K562 (cell line): ENCODE measurements at regions not wholly inside any gene's neighbourhood (a gene's known extent, or its start where the extent isn't known, plus 50 kb on each side); places are given as distances from the start of the nearest gene placed in this dataset.

Source experiments
- ATAC-seq: fragments of 200-7000 bp; cut with Tn5 transposase; 3 replicates; pipeline ENCODE4 v1.9.1; 2020; ENCODE audit warnings: moderate library complexity
- BruUV-seq: library from RNA; stranded (reverse); fragments of 400-500 nt; replicated peaks from 2 replicates; lab custom pipeline; 2021; lab: Mats Ljungman, UMichigan
- CTCF ChIA-PET: fragments of 300-600 bp; formaldehyde crosslinking; extraction: SDS; loops from one replicate; lab custom pipeline; 2021; ENCODE audit warnings: low intra/inter-chr PET ratio; lab: Yijun Ruan, JAX
- POLR2A ChIA-PET: fragments of 300-600, 350-650 bp; sonication (Branson Sonifier 250); formaldehyde crosslinking; extraction: SDS; loops from one replicate; lab custom pipeline; 2021; ENCODE audit warnings: antibody characterized with exemption, inconsistent platforms; lab: Yijun Ruan, JAX
- DNase-seq, 4 experiments: peaks; one replicate each; pipeline versions ENCODE4 v3.0.0 to v3.0.0-alpha.2; 2011 to 2018; ENCODE audit warnings: low spot score in 3 of 4, mixed read lengths in 3 of 4; ENCODE audit errors: extremely low read depth in 1 of 4
- FAIRE-seq: peaks from 2 replicates; lab custom pipeline; 2011; peaks lifted over from hg19 to GRCh38; lab: Jason Lieb, UNC
- H2AFZ ChIP-seq: 2 replicates; pipeline ENCODE4 v1.6.0; 2011; ENCODE audit warnings: low read depth, low read length, control low read depth, inconsistent platforms
- H3K27ac ChIP-seq: fragments of 200-600 bp; 3 replicates; pipeline ENCODE4 v1.8.0; 2011; ENCODE audit warnings: low read depth, mild to moderate bottlenecking, control low read depth, inconsistent platforms, low read length, moderate library complexity, mixed read lengths; ENCODE audit errors: extremely low read depth
- H3K27me3 ChIP-seq, 2 experiments: fragments of 300-600 bp in 1 of 2; 2 replicates in 1 of 2; 3 replicates in 1 of 2; pipeline versions ENCODE4 v1.6.0 to v1.8.0; 2011; ENCODE audit warnings: inconsistent platforms in 2 of 2, low read length in 2 of 2, mild to moderate bottlenecking in 1 of 2, mixed read lengths in 1 of 2, moderate library complexity in 1 of 2; ENCODE audit not compliant: control insufficient read depth in 2 of 2, insufficient read depth in 2 of 2
- H3K36me3 ChIP-seq: fragments of 300-600 bp; 3 replicates; pipeline ENCODE4 v1.8.0; 2011; ENCODE audit warnings: mild to moderate bottlenecking, low read length, inconsistent platforms; ENCODE audit not compliant: control insufficient read depth, insufficient read depth
- H3K4me1 ChIP-seq, 2 experiments: fragments of 200-600 bp in 1 of 2; replicated peaks in 1 of 2; 2 replicates in 1 of 2; 3 replicates in 1 of 2; pipeline versions ENCODE4 v1.5.1 to v1.8.0; 2011; ENCODE audit warnings: inconsistent platforms in 2 of 2, low read length in 2 of 2, mild to moderate bottlenecking in 1 of 2, mixed read lengths in 1 of 2, moderate library complexity in 1 of 2; ENCODE audit not compliant: control insufficient read depth in 2 of 2, insufficient read depth in 2 of 2
- H3K4me2 ChIP-seq: 2 replicates; pipeline ENCODE4 v1.6.1; 2011; ENCODE audit warnings: low read length, control low read depth, inconsistent platforms, mixed read lengths; ENCODE audit not compliant: insufficient read depth
- H3K4me3 ChIP-seq: fragments of 200-600 bp; sonication (generic), shearing (Covaris generic); 2 replicates; pipeline ENCODE4 v1.5.1; 2016; ENCODE audit warnings: control low read depth, inconsistent platforms
- H3K79me2 ChIP-seq: fragments of 200-600 bp; 3 replicates; pipeline ENCODE4 v1.8.0; 2011; ENCODE audit warnings: low read length, inconsistent platforms; ENCODE audit not compliant: control insufficient read depth, insufficient read depth
- H3K9ac ChIP-seq, 2 experiments: 2 replicates each; pipeline versions ENCODE4 v1.6.0 to v1.6.1; 2011; ENCODE audit warnings: low read depth in 2 of 2, low read length in 2 of 2, control low read depth in 1 of 2, inconsistent platforms in 1 of 2, mild to moderate bottlenecking in 1 of 2, mixed read lengths in 1 of 2; ENCODE audit not compliant: insufficient read depth in 1 of 2
- H3K9me1 ChIP-seq: one replicate; pipeline ENCODE4 v1.6.0; 2011; ENCODE audit warnings: inconsistent platforms, mild to moderate bottlenecking, low read length, moderate library complexity; ENCODE audit not compliant: control insufficient read depth, insufficient read depth
- H3K9me3 ChIP-seq: replicated peaks from 2 replicates; pipeline ENCODE4 v1.5.1; 2011; ENCODE audit warnings: low read depth, low read length, inconsistent platforms; ENCODE audit not compliant: control insufficient read depth, insufficient read depth
- H4K20me1 ChIP-seq: replicated peaks from 2 replicates; pipeline ENCODE4 v1.6.1; 2011; ENCODE audit warnings: low read length, inconsistent platforms, mixed read lengths; ENCODE audit not compliant: control insufficient read depth, insufficient read depth
- HSF4 ChIP-seq: fragments of 250-450 bp; sonication (Bioruptor Pico); IDR thresholded peaks from 2 replicates; pipeline ENCODE4 v2.1.2; 2022; ENCODE audit warnings: mild to moderate bottlenecking, moderate library complexity, borderline replicate concordance
- JUN ChIP-seq, 2 experiments: sonication (generic) in 1 of 2; formaldehyde crosslinking in 1 of 2; IDR thresholded peaks; 2 replicates each; pipeline versions ENCODE4 v1.6.1 to v1.8.0; 2012 to 2022; ENCODE audit warnings: borderline replicate concordance in 2 of 2, mild to moderate bottlenecking in 2 of 2, improper control_type of control experiment in 1 of 2, low read depth in 1 of 2, low read length in 1 of 2, missing genetic modification reagents in 1 of 2
- KLF6 ChIP-seq: fragments of 250-450 bp; sonication (Bioruptor Pico); IDR thresholded peaks from 2 replicates; pipeline ENCODE4 v1.4.0; 2020; ENCODE audit warnings: mild to moderate bottlenecking, moderate library complexity, borderline replicate concordance
- MAFF ChIP-seq: IDR thresholded peaks from 2 replicates; pipeline ENCODE4 v1.6.1; 2012; ENCODE audit warnings: low read length, improper control_type of control experiment
- MAFG ChIP-seq: fragments of 450-650 bp; conservative IDR thresholded peaks from 2 replicates; pipeline ENCODE4 v1.6.1; 2016; ENCODE audit warnings: missing genetic modification characterization, missing compliant biosample characterization
- MAFK ChIP-seq: IDR thresholded peaks from 2 replicates; pipeline ENCODE4 v1.6.1; 2011; ENCODE audit warnings: low read length, improper control_type of control experiment
- ZNF316 ChIP-seq: fragments of 450-650 bp; IDR thresholded peaks from 2 replicates; pipeline ENCODE4 v1.6.1; 2016
- in situ Hi-C: fragments of 300-500 bp; cut with MboI; formaldehyde crosslinking; loops from 4 replicates; pipeline ENCODE4 v1.15.0; 2018; ENCODE audit warnings: inconsistent platforms, mixed read lengths
- intact Hi-C: fragments of 100-400 bp; cut with micrococcal nuclease; formaldehyde crosslinking; loops from 2 replicates; pipeline ENCODE4 v1.14.2; 2022

DNA sequence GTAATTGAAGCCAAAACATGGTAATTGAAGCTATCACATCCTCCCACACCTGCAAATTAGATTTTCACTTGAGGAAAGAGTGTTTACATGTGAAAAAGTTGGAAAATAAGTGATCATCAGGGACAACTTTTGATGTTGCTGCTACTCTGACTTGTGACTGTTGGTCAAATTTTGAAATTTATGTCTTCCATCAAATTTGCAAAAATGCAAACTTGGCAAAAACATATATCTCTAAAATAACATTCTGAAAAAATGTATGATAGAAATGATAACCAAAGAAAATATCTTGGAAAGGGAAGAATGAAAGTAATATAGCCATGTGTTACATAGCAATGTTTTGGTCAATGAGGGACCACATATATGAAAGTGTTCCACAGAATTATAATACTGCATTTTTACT is 703.9 kb upstream of the SEMA6D start:
- TF ChIP-seq MAFG (tag) (peak; percentile 26; the same call in 1 of the 2 replicates), MAFF (peak; percentile 50; the same call in 1 of the 2 replicates), HSF4 (CRISPR knock-in tag) (no peak), MAFK (peak; percentile 23; the same call in 1 of the 2 replicates), ZNF316 (peak; percentile 51; the same call in 1 of the 2 replicates), JUN (IDR thresholded peaks at IDR 0.05; ENCODE audit: borderline replicate concordance, low read depth, low read length) (no peak), JUN (CRISPR knock-in tag; IDR thresholded peaks at IDR 0.05; ENCODE audit: borderline replicate concordance) (no peak), KLF6 (CRISPR knock-in tag) (no peak)
- ChIA-PET POLR2A (no interaction called here), CTCF (no interaction called here)
- FAIRE-seq (no peak), DNase-seq (no peak), ATAC-seq (no peak)
- no peaks in the 10 kb centered on the region for H3K9me1 ChIP-seq
- H3K9ac ChIP-seq: no peak overlapping the region
- no TSS peak for BruUV-seq
- in situ Hi-C loops: no loop called here
- H3K4me2 ChIP-seq: no peak overlapping the region
- H4K20me1 ChIP-seq: no peaks in the 10 kb centered on the region
- no peak overlapping the region for H2AFZ ChIP-seq
- H3K9me3 ChIP-seq: peaks cover 3% of the 10 kb centered on the region; the same call in 1 of the 2 replicates
- H3K79me2 ChIP-seq: no peaks in the 10 kb centered on the region
- H3K27ac ChIP-seq: no peak overlapping the region
- no peaks in the 10 kb centered on the region for H3K27me3 ChIP-seq
- no peak overlapping the region for H3K4me3 ChIP-seq
- no peaks in the 10 kb centered on the region for H3K36me3 ChIP-seq
- no peaks in the 10 kb centered on the region for H3K4me1 ChIP-seq
- intact Hi-C loops: no loop called here
